ENCODE measurements at regions not wholly inside any gene's neighbourhood (a gene's known extent, or its start where the extent isn't known, plus 50 kb on each side); places are given as distances from the start of the nearest gene placed in this dataset.
"Not testable (repeated sequence)": the region's sequence is repeated elsewhere in the genome, so short reads cannot be mapped to it uniquely, and the experiment has no call there.

GRCh38 chr6:168826726-168827585 is 386.0 kb downstream of the SMOC2 start:
- no peak for DNase-seq (ENCODE audit: low read depth, low spot score)

GRCh38 chr6:168826078-168826390 is 385.1 kb downstream of the SMOC2 start:
- no peak for DNase-seq (ENCODE audit: low read depth, low spot score)

DNA sequence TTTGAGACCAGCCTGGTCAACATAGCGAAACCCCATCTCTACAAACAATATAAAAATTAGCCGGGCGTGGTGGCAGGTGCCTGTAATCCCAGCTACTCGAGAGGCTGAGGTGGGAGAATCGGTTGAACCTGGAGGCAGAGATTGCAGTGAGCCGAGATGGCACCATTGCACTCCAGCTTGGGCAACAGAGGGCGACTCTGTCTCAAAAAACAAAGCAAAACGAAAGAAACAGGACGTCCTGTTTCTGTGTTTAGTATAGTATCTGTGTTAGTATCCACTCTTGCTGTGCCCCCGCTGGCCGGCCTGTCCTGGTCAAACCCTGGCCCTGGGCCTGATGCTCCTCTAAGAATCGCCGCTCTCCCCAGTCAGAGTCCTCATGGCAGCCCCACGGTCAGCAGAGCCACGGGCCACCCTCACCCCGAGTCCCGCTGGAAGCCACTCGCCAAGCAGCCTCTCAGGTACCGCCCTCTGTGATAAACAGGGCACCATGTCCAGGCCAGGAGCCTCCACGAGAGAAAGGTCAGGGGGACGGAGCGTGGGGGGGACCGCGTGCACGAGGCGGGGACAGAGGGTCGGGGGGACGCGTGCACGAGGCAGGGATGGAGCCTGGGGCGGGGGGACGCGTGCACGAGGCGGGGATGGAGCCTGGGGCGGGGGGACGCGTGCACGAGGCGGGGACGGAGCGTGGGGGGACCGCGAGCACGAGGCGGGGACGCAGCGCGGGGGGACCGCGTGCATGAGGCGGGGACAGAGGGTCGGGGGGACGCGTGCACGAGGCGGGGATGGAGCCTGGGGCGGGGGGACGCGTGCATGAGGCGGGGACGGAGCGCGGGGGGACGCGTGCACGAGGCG is 384.5 kb downstream of the SMOC2 start:
- DNase-seq (ENCODE audit: low read depth, low spot score), result no peak

DNA sequence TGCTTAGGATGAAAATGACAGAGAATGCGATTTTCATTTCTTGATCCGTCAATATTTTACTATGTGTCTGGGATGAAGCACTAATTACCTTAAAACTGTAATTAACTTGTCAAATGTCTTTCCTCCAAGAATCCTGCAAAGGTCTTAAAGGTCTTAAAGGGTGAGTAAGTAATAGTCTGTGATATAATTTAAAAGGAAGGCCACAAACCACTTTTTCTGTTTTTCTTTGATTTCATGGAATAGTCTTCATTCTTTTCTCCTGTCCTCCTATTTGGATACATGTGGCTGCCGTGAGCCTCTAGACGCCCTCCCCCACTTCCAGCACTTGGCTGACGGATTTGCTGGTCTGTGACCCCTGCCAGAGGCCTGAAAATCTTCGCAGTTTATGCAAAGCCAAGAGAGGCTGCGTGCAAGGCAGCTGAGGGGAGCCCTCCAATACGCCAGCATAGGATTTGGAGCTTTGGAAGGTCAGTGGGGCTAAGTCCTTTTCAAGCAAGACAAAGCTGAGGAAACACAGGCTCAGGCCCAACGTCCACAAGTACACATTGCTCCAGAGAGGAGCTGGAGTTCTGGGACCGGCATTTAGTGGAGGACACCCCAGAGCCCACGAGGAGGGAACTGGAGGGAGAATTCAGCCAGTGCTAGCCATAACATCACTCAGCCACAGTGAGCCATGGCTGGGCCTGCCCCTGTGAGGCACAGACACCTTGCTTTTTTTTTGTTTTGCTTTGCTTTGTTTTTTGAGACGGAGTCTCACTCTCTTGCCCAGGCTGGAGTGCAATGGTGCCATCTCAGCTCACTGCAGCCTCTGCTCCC is 382.6 kb downstream of the SMOC2 start:
- no peak for DNase-seq (ENCODE audit: low read depth, low spot score)

DNA sequence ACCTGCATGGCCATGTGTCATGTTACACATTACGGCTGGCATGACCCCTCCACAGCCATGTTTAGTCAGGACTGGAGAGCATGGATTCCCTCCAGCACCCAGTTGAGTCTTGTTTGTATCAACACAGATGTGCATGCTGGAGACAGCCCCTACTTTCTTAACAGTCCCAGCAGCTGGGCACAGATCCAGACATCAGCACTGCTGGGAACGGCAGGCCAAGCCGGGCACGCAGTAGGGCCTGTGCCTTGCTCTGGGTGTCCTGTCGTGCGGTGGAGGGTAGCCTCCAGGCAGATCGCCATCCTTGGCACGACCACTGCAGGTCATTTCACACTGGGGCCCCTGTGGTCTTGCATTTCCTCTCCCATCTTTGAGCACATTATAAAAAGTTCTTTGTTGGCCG is 381.4 kb downstream of the SMOC2 start:
- no peak for DNase-seq (ENCODE audit: low read depth, low spot score)

DNA sequence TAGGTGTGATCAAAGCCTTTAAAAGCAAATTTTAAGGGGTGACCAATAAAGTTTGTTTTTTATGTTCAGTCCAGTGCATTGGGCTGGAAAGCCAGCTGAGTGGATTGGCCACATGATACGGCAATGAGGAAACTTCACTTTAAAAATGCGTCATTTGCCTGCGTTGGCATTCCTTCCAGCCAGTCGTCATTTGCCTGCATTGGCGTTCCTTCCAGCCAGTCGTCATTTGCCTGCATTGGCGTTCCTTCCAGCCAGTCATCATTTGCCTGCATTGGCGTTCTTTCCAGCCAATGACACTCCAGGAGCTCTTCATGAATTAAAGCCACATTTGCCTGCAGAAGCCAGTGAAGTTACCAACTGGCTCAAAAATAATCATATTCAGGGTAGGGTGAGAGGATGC is 378.6 kb downstream of the SMOC2 start:
- DNase-seq (ENCODE audit: low read depth, low spot score), result no peak

GRCh38 chr6:168817558-168818159 is 376.7 kb downstream of the SMOC2 start:
- no peak for DNase-seq (ENCODE audit: low read depth, low spot score)

DNA sequence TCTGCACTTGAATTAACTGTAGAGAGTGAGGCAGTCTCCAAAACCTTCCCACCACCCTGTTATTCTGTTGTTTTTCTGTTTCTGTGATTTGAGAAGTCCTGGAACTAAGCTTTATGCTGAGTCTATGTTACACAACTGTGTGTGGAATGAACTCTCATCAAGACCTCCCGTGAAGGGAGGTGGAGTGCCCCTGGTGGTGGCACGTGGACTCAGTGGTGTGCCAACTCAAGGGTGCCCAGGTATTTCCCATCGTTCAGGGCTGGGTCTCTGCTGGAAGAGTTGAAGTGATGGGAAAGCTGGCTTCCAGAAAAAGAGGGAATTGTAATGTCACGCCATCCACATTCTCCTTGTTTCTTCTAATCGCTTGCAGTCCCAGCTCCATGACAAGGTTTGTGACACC is 374.2 kb downstream of the SMOC2 start:
- no peak for DNase-seq (ENCODE audit: low read depth, low spot score)

GRCh38 chr6:168808232-168808631 is 367.2 kb downstream of the SMOC2 start:
- no peak for DNase-seq (ENCODE audit: low read depth, low spot score)

DNA sequence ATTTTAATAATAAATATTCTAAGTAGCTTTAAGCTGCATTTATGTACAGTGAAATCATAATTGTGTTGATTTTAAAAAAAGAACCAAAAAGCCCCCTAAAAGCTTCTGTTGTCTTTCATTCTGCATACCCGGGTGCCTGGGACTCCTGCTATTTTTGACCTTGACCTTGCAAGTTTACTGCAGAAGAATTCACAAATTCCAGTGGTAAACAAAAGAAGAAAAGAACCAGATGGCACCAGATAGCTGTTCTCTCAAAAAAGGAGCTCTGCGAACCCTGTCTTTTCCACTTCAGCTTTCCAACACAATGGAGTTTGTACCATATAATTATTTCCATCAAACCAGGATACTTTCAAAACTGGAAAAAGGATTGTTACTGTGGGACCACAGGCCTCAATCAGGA is 363.3 kb downstream of the SMOC2 start:
- DNase-seq (ENCODE audit: low read depth, low spot score), result no peak

- no peak for DNase-seq (ENCODE audit: low read depth, low spot score)
Measured at GRCh38 chr6:168803874-168804273, 362.9 kb downstream of the SMOC2 start.

- DNase-seq (ENCODE audit: low read depth, low spot score), result no peak
Measured at GRCh38 chr6:168799067-168799466, 358.1 kb downstream of the SMOC2 start.

DNA sequence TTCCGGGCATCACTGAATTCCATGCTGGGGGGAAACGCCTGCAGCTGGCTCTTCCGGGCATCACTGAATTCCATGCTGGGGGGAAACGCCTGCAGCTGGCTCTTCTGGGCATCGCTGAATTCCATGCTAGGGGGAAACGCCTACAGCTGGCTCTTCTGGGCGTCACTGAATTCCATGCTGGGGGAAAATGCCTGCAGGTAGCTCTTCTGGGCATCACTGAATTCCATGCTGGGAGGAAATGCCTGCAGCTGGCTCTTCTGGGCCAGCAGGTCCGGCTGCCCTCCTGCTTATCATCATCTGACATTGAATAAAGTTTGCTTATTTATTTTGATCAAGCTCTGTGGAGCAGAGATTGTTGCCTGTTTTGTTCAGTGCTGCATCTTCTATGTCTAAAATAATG is 355.1 kb downstream of the SMOC2 start:
- DNase-seq (ENCODE audit: low read depth, low spot score), result no peak

GRCh38 chr6:168795611-168796010 is 354.6 kb downstream of the SMOC2 start:
- not testable (repeated sequence) for DNase-seq (ENCODE audit: low read depth, low spot score)

- no peak for DNase-seq (ENCODE audit: low read depth, low spot score)
Measured at GRCh38 chr6:168794491-168794890, 353.5 kb downstream of the SMOC2 start.

DNA sequence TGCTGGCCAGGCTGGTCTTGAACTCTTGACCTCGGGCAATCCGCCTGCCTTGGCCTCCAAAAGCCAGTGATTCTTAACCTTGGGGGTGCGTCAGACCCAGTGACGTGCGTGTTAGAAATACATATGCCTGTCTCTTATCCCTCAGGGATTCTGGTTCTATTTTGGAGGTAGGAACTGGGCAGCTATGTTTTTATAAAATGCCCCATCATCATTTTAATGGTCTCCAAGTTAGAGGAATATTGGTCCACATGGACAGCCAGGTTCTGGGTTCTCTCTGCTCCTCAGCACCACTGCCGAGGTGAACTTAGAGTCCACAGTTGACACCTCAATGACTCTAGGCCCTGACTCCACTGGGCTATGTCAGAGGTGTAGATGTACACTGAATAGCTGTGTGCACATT is 352.7 kb downstream of the SMOC2 start:
- DNase-seq (ENCODE audit: low read depth, low spot score), result no peak

DNA sequence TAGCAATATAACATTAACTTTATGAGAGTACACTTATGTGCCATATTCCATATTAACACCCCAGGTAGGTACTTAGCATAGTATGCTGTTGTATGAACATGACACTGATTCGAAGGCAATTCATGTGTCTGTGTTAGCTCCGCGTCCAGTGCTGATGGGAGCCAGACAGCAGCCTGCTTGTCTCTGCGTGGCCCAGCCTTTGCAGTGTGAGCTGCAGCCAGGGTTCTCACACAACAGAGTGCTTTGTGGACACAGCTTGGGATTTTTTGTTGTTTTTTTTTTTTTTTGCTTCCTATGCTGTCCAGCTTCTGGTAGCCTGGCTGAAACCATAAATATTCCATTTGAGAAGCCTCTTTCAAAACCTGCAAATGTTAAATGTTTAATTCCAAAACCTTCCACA is 350.9 kb downstream of the SMOC2 start:
- no peak for DNase-seq (ENCODE audit: low read depth, low spot score)

DNA sequence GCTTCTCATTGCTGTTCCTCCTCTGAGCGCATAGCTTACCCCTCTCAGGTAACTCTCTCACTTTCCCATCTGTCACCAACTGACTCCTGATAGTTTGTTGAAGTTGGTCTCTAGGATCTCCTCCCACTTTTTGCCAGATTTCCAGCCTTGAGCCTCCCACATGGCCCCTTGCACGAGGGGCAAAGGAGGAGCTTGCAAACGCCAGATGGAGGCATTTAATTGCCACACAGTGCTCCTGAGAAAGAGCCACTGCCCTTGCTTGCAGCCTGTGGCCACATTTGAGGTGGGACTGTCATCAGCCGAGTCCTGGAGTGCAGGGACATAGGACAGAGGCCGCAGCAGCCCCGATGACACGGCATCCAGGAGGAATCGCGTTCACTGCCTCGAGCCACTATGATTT is 348.7 kb downstream of the SMOC2 start:
- no peak for DNase-seq (ENCODE audit: low read depth, low spot score)

- no peak for DNase-seq (ENCODE audit: low read depth, low spot score)
Measured at GRCh38 chr6:168785720-168786511, 344.9 kb downstream of the SMOC2 start.

DNA sequence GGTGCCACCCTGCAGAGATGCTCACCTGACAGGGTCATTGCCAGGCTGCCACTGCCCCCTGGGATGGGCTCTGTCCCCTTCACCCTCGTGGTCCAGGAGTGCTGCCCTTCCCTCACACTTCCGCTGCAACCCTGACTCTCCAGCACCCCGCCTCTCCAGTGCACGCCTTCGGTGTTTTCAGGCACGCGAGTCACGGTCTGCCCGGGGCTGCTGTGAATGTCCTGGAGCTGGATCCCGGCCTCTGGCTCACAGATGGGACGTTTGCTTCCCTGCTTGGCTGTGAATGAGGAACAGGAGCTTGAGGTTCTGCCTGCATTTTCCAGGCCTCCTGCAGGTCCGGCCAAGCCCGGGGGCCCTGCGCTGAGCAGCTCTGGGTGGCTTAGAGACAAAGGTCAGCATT is 343.4 kb downstream of the SMOC2 start:
- no peak for DNase-seq (ENCODE audit: low read depth, low spot score)

DNA sequence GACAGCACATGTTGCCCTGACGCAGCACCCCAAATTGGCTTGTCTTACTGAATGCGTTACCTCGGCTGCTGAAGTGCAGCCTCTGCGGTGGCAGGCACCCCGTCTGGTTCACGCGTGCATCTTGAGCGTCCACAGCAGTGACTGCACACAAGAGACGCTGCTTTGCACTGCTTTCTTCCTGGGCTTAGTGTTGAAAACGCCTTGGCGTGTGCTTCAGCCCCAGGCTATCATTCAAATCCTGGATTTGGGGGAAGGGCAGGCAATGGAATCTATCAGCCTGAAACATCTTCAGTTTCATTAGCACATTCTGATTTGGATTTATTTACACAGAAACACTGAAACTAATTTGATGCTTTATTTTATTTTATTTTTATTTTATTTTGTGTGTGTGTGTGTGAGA is 342.7 kb downstream of the SMOC2 start:
- no peak for DNase-seq (ENCODE audit: low read depth, low spot score)

All from smooth muscle cell of the brain vasculature (primary cell).